ENCODE measurements at regions not wholly inside any gene's neighbourhood (a gene's known extent, or its start where the extent isn't known, plus 50 kb on each side); places are given as distances from the start of the nearest gene placed in this dataset.

Small RNAs in the stretch of these regions (small RNA-seq; reads per million reads assigned to genes)
- gene RNU6-1271P, result 0 reads per million in 2 donors
